Small intestine (tissue), 7 donors: ENCODE measurements at regions not wholly inside any gene's neighbourhood (a gene's known extent, or its start where the extent isn't known, plus 50 kb on each side); places are given as distances from the start of the nearest gene placed in this dataset.

Source experiments
- DNase-seq, 2 donors: peaks; one replicate each; pipeline versions ENCODE4 v3.0.0 to v3.0.0-alpha.2; 2013
- FAIRE-seq: peaks from 2 replicates; lab custom pipeline; 2012; peaks lifted over from hg19 to GRCh38; lab: Jason Lieb, UNC
- H3K27ac ChIP-seq, 3 donors: one replicate each; pipeline ENCODE4 v1.5.1; 2013; ENCODE audit warnings: low read length in 2 of 3, mild to moderate bottlenecking in 2 of 3, control low read depth in 1 of 3, inconsistent platforms in 1 of 3, low read depth in 1 of 3, moderate library complexity in 1 of 3
- H3K27me3 ChIP-seq, 3 donors: one replicate each; pipeline ENCODE4 v1.6.1; 2013; ENCODE audit warnings: low read length in 3 of 3, inconsistent platforms in 1 of 3; ENCODE audit not compliant: control insufficient read depth in 3 of 3, insufficient read depth in 3 of 3
- H3K36me3 ChIP-seq, 3 donors: one replicate each; pipeline ENCODE4 v1.6.1; 2013; ENCODE audit warnings: low read length in 3 of 3, inconsistent platforms in 1 of 3, low read depth in 1 of 3, mild to moderate bottlenecking in 1 of 3, moderate library complexity in 1 of 3; ENCODE audit not compliant: control insufficient read depth in 3 of 3, insufficient read depth in 2 of 3
- H3K4me1 ChIP-seq, 3 donors: one replicate each; pipeline ENCODE4 v1.6.1; 2013; ENCODE audit warnings: low read length in 2 of 3, inconsistent platforms in 1 of 3, low read depth in 1 of 3, mild to moderate bottlenecking in 1 of 3, moderate library complexity in 1 of 3; ENCODE audit not compliant: control insufficient read depth in 3 of 3, insufficient read depth in 2 of 3
- H3K4me3 ChIP-seq, 3 donors: one replicate each; pipeline ENCODE4 v1.5.1; 2013; ENCODE audit warnings: low read length in 3 of 3, control low read depth in 1 of 3, inconsistent platforms in 1 of 3, low read depth in 1 of 3, mild to moderate bottlenecking in 1 of 3, moderate library complexity in 1 of 3
- H3K9me3 ChIP-seq, 2 donors: one replicate each; pipeline ENCODE4 v1.6.1; 2013; ENCODE audit warnings: low read depth in 1 of 2, low read length in 1 of 2; ENCODE audit not compliant: control insufficient read depth in 2 of 2, insufficient read depth in 1 of 2
- WGBS, 3 donors: extraction: QIAGEN DNeasy Blood & Tissue Kit; methylation state at CpG; one replicate each; pipeline ENCODE4 v1.1.7; 2013; 5-methylcytosine and 5-hydroxymethylcytosine counted together
- donor health status: healthy with polysubstance abuse.
- donor health status: control.
- donor health status: control.
- donor health status: Bipolar disorder and iron deficiency.
- donor health status: healthy.

GRCh38 chr4:29867412-29867811, 852.8 kb upstream of the PCDH7 start:
- DNase-seq: no peak
- no peaks in the 10 kb centered on the region for H3K4me1 ChIP-seq
- H3K27me3 ChIP-seq: no peaks in the 10 kb centered on the region
- WGBS, 3 donors: 5 to 26% (median 8%) methylated on average over 1 of the region's 1 CpG
- no peaks in the 10 kb centered on the region for H3K36me3 ChIP-seq
- H3K27ac ChIP-seq: no peak overlapping the region
- H3K4me3 ChIP-seq: no peak overlapping the region
- peaks cover 0 to 3% of the 10 kb centered on the region in 2 donors for H3K9me3 ChIP-seq
- no peak for FAIRE-seq

- H3K36me3 ChIP-seq: no peaks in the 10 kb centered on the region
- H3K4me3 ChIP-seq: no peak overlapping the region
- no peaks in the 10 kb centered on the region for H3K27me3 ChIP-seq
- WGBS, 3 donors: 93 to 98% (median 94%) methylated on average over 3 of the region's 3 CpGs
- FAIRE-seq (no peak), DNase-seq (no peak)
- H3K27ac ChIP-seq: no peak overlapping the region
- H3K4me1 ChIP-seq: no peaks in the 10 kb centered on the region
- peaks cover 1 to 6% of the 10 kb centered on the region in 2 donors for H3K9me3 ChIP-seq
Observed at GRCh38 chr4:29900336-29900735, 819.8 kb upstream of the PCDH7 start.

- Histone ChIP-seq H3K36me3 (no peaks in the 10 kb centered on the region), H3K4me1 (no peaks in the 10 kb centered on the region), H3K4me3 (no peak overlapping the region), H3K27me3 (no peaks in the 10 kb centered on the region), H3K9me3 (peaks cover 0 to 3% of the 10 kb centered on the region in 2 donors), H3K27ac (no peak overlapping the region)
- 73 to 82% (median 73%) methylated on average over 2 of the region's 2 CpGs for WGBS, 3 donors
- DNase-seq (no peak), FAIRE-seq (no peak)
Observed at GRCh38 chr4:29908276-29908675, 811.9 kb upstream of the PCDH7 start.

- Histone ChIP-seq H3K4me3 (no peak overlapping the region), H3K27me3 (no peaks in the 10 kb centered on the region), H3K4me1 (no peaks in the 10 kb centered on the region), H3K9me3 (peaks cover 0 to 15% of the 10 kb centered on the region in 2 donors), H3K27ac (no peak overlapping the region), H3K36me3 (no peaks in the 10 kb centered on the region)
- FAIRE-seq (no peak), DNase-seq (no peak)
- WGBS, 3 donors: 72 to 81% (median 77%) methylated on average over 2 of the region's 2 CpGs
Observed at GRCh38 chr4:29927895-29928294, 792.3 kb upstream of the PCDH7 start.

GRCh38 chr4:29948451-29948850, 771.7 kb upstream of the PCDH7 start:
- Histone ChIP-seq H3K4me1 (no peaks in the 10 kb centered on the region), H3K9me3 (peaks cover 0 to 3% of the 10 kb centered on the region in 2 donors), H3K4me3 (no peak overlapping the region), H3K27me3 (no peaks in the 10 kb centered on the region), H3K27ac (no peak overlapping the region), H3K36me3 (no peaks in the 10 kb centered on the region)
- FAIRE-seq (no peak), DNase-seq (no peak)
- WGBS, 3 donors: 51 to 77% (median 74%) methylated on average over 2 of the region's 2 CpGs

GRCh38 chr4:29948858-29949257, 771.3 kb upstream of the PCDH7 start:
- H3K4me1 ChIP-seq: no peaks in the 10 kb centered on the region
- DNase-seq: no peak
- FAIRE-seq: no peak
- peaks cover 0 to 3% of the 10 kb centered on the region in 2 donors for H3K9me3 ChIP-seq
- no peaks in the 10 kb centered on the region for H3K36me3 ChIP-seq
- H3K4me3 ChIP-seq: no peak overlapping the region
- no peak overlapping the region for H3K27ac ChIP-seq
- no peaks in the 10 kb centered on the region for H3K27me3 ChIP-seq

- FAIRE-seq (no peak), DNase-seq (no peak)
- Histone ChIP-seq H3K36me3 (no peaks in the 10 kb centered on the region), H3K9me3 (peaks cover 0 to 1% of the 10 kb centered on the region in 2 donors), H3K27me3 (no peaks in the 10 kb centered on the region), H3K4me1 (no peaks in the 10 kb centered on the region), H3K27ac (no peak overlapping the region), H3K4me3 (no peak overlapping the region)
- WGBS, 3 donors: 60 to 69% (median 61%) methylated on average over 2 of the region's 2 CpGs
Observed at GRCh38 chr4:29966386-29966785, 753.8 kb upstream of the PCDH7 start.

- WGBS, 3 donors: 51 to 69% (median 58%) methylated on average over 2 of the region's 2 CpGs
- FAIRE-seq: no peak
- Histone ChIP-seq H3K9me3 (peaks cover 0 to 1% of the 10 kb centered on the region in 2 donors), H3K4me3 (no peak overlapping the region), H3K27ac (no peak overlapping the region), H3K4me1 (no peaks in the 10 kb centered on the region), H3K27me3 (no peaks in the 10 kb centered on the region), H3K36me3 (no peaks in the 10 kb centered on the region)
- DNase-seq: no peak
Observed at GRCh38 chr4:29970626-29971025, 749.5 kb upstream of the PCDH7 start.

- peaks cover 0 to 1% of the 10 kb centered on the region in 2 donors for H3K9me3 ChIP-seq
- WGBS, 3 donors: 84 to 90% (median 88%) methylated on average over 3 of the region's 3 CpGs
- FAIRE-seq: no peak
Observed at GRCh38 chr4:29972121-29972520, 748.0 kb upstream of the PCDH7 start.

More at GRCh38 chr4:29972121-29972520, 748.0 kb upstream of the PCDH7 start:
- Histone ChIP-seq H3K4me1 (no peaks in the 10 kb centered on the region), H3K36me3 (no peaks in the 10 kb centered on the region), H3K27ac (no peak overlapping the region), H3K27me3 (no peaks in the 10 kb centered on the region), H3K4me3 (no peak overlapping the region)
- no peak for DNase-seq
